HCT116 (cell line): ENCODE measurements at regions not wholly inside any gene's neighbourhood (a gene's known extent, or its start where the extent isn't known, plus 50 kb on each side); places are given as distances from the start of the nearest gene placed in this dataset.

Experiments used
- ATAC-seq: fragments of 200-7000 bp; cut with Tn5 transposase; 2 replicates; pipeline ENCODE4 v1.9.1; 2020; ENCODE audit warnings: mild to moderate bottlenecking, moderate library complexity
- BruUV-seq: library from RNA; stranded (reverse); fragments of 400-500 nt; replicated peaks from 2 replicates; lab custom pipeline; 2021; lab: Mats Ljungman, UMichigan
- CTCF ChIA-PET: fragments of 300-600 bp; sonication (Branson Sonifier 250); formaldehyde crosslinking; loops from one replicate; lab custom pipeline; 2021; ENCODE audit warnings: antibody characterized with exemption; lab: Charles Lee
- POLR2A ChIA-PET: fragments of 300-600, 350-600 bp; sonication (Branson Sonifier 250); formaldehyde crosslinking; loops from one replicate; lab custom pipeline; 2021; ENCODE audit warnings: antibody characterized with exemption; lab: Charles Lee
- RAD21 ChIA-PET, 2 experiments: fragments of 300-600 bp; sonication (Branson Sonifier 250); formaldehyde crosslinking; loops; one replicate each; lab custom pipeline; 2023; ENCODE audit warnings: low total read pairs in 2 of 2; ENCODE audit not compliant: uncharacterized antibody in 2 of 2, unreplicated experiment in 2 of 2, low non-redundant PET in 1 of 2; lab: Charles Lee
- DNase-seq: peaks from one replicate; pipeline ENCODE4 v3.0.0-alpha.2; 2010; ENCODE audit warnings: low read depth, low spot score
- H2AFZ ChIP-seq: fragments of 200-600 bp; shearing (Covaris generic), sonication (generic); 2 replicates; pipeline ENCODE4 v1.6.1; 2017; ENCODE audit warnings: low read depth, mixed run types, mixed read lengths, antibody characterized with exemption, low read length; ENCODE audit not compliant: poor library complexity, severe bottlenecking
- H3K27ac ChIP-seq: 2 replicates; pipeline ENCODE4 v1.5.1; 2012; ENCODE audit warnings: low read depth, low read length
- H3K27me3 ChIP-seq: fragments of 200-600 bp; sonication (generic); 2 replicates; pipeline ENCODE4 v1.6.1; 2016; ENCODE audit warnings: mixed run types, low read length, mixed read lengths; ENCODE audit not compliant: insufficient read depth
- H3K36me3 ChIP-seq, 2 experiments: fragments of 200-500 bp in 1 of 2; fragments of 200-600 bp in 1 of 2; sonication (Bioruptor generic) in 1 of 2; sonication (generic) in 1 of 2; 2 replicates each; pipeline versions ENCODE4 v1.5.1 to v1.6.1; 2014 to 2016; ENCODE audit warnings: low read length in 2 of 2, inconsistent platforms in 1 of 2, mixed read lengths in 1 of 2, mixed run types in 1 of 2; ENCODE audit not compliant: insufficient read depth in 2 of 2, control insufficient read depth in 1 of 2
- H3K4me1 ChIP-seq, 2 experiments: fragments of 200-600 bp in 1 of 2; sonication (generic) in 1 of 2; 2 replicates each; pipeline versions ENCODE4 v1.5.1 to v1.6.1; 2012 to 2017; ENCODE audit warnings: low read length in 2 of 2, inconsistent platforms in 1 of 2, mild to moderate bottlenecking in 1 of 2, mixed read lengths in 1 of 2, mixed run types in 1 of 2, moderate library complexity in 1 of 2; ENCODE audit not compliant: insufficient read depth in 2 of 2, control insufficient read depth in 1 of 2
- H3K4me2 ChIP-seq: fragments of 200-600 bp; sonication (generic); 2 replicates; pipeline ENCODE4 v1.6.1; 2017; ENCODE audit warnings: mixed run types, low read length, mixed read lengths
- H3K4me3 ChIP-seq, 2 experiments: fragments of 200-600 bp in 1 of 2; sonication (generic) in 1 of 2; replicated peaks in 1 of 2; 2 replicates each; pipeline ENCODE4 v1.5.1; 2011 to 2016; ENCODE audit warnings: low read length in 2 of 2, control low read depth in 1 of 2, low read depth in 1 of 2, mild to moderate bottlenecking in 1 of 2, mixed read lengths in 1 of 2, mixed run types in 1 of 2
- H3K79me2 ChIP-seq: fragments of 200-600 bp; sonication (generic); 2 replicates; pipeline ENCODE4 v1.6.1; 2017; ENCODE audit warnings: mild to moderate bottlenecking, mixed run types, low read length, moderate library complexity, mixed read lengths; ENCODE audit not compliant: insufficient read depth
- H3K9ac ChIP-seq: fragments of 200-600 bp; sonication (generic); 2 replicates; pipeline ENCODE4 v1.6.1; 2016; ENCODE audit warnings: low read length, mixed read lengths
- H3K9me2 ChIP-seq: fragments of 200-600 bp; sonication (generic), shearing (Covaris generic); 2 replicates; pipeline ENCODE4 v1.6.1; 2017; ENCODE audit warnings: mixed run types, mild to moderate bottlenecking, moderate library complexity; ENCODE audit not compliant: insufficient read depth
- H3K9me3 ChIP-seq, 2 experiments: fragments of 200-500 bp in 1 of 2; fragments of 200-600 bp in 1 of 2; sonication (Bioruptor generic) in 1 of 2; sonication (generic) in 1 of 2; 2 replicates each; pipeline ENCODE4 v1.6.1; 2014 to 2017; ENCODE audit warnings: low read length in 2 of 2, mixed read lengths in 2 of 2, inconsistent platforms in 1 of 2, low read depth in 1 of 2, mild to moderate bottlenecking in 1 of 2, mixed run types in 1 of 2, moderate library complexity in 1 of 2; ENCODE audit not compliant: control insufficient read depth in 1 of 2, insufficient read depth in 1 of 2
- H4K20me1 ChIP-seq: fragments of 200-600 bp; sonication (generic), shearing (Covaris generic); 2 replicates; pipeline ENCODE4 v1.6.1; 2017; ENCODE audit warnings: mixed run types, mild to moderate bottlenecking, moderate library complexity; ENCODE audit not compliant: insufficient read depth
- EZH2phosphoT487 ChIP-seq: fragments of 200-600 bp; IDR thresholded peaks from 2 replicates; pipeline ENCODE4 v1.6.1; 2018; ENCODE audit warnings: antibody characterized with exemption, borderline replicate concordance
- POLR2AphosphoS5 ChIP-seq: IDR thresholded peaks from 2 replicates; pipeline ENCODE4 v1.6.1; 2011; ENCODE audit warnings: mild to moderate bottlenecking, low read depth, low read length, moderate library complexity
- YY1 ChIP-seq: IDR thresholded peaks from 2 replicates; pipeline ENCODE4 v1.6.1; 2011; ENCODE audit warnings: low read length, low read depth, moderate library complexity, mild to moderate bottlenecking; ENCODE audit not compliant: insufficient replicate concordance; ENCODE audit errors: extremely low read depth
- intact Hi-C: fragments of 100-400 bp; cut with micrococcal nuclease; formaldehyde crosslinking; loops from 2 replicates; pipeline ENCODE4 v1.10.0; 2022
- TF ChIP-seq, protein P1 (sequence below): IDR thresholded peaks from 2 replicates; pipeline ENCODE4 v1.6.1; 2012
- TF ChIP-seq, protein P2 (sequence below): IDR thresholded peaks from 2 replicates; pipeline ENCODE4 v1.6.1; 2011; ENCODE audit warnings: mild to moderate bottlenecking, low read length, moderate library complexity; ENCODE audit not compliant: insufficient replicate concordance; ENCODE audit errors: extremely low read depth
- TF ChIP-seq, protein P3 (sequence below): IDR thresholded peaks from 2 replicates; pipeline ENCODE4 v1.6.1; 2012; ENCODE audit warnings: low read depth

GRCh38 chr3:72082186-72082715 lies 297.3 kb upstream of the PROK2 start:
- TF ChIP-seq, protein P1, sequence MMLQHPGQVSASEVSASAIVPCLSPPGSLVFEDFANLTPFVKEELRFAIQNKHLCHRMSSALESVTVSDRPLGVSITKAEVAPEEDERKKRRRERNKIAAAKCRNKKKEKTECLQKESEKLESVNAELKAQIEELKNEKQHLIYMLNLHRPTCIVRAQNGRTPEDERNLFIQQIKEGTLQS: no peak
- TF ChIP-seq, protein P2, sequence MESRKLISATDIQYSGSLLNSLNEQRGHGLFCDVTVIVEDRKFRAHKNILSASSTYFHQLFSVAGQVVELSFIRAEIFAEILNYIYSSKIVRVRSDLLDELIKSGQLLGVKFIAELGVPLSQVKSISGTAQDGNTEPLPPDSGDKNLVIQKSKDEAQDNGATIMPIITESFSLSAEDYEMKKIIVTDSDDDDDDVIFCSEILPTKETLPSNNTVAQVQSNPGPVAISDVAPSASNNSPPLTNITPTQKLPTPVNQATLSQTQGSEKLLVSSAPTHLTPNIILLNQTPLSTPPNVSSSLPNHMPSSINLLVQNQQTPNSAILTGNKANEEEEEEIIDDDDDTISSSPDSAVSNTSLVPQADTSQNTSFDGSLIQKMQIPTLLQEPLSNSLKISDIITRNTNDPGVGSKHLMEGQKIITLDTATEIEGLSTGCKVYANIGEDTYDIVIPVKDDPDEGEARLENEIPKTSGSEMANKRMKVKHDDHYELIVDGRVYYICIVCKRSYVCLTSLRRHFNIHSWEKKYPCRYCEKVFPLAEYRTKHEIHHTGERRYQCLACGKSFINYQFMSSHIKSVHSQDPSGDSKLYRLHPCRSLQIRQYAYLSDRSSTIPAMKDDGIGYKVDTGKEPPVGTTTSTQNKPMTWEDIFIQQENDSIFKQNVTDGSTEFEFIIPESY: no peak
- TF ChIP-seq YY1 (no peak), POLR2AphosphoS5 (no peak)
- POLR2A ChIA-PET: no interaction called here
- Histone ChIP-seq H3K9me2 (no peaks in the 10 kb centered on the region), H3K79me2 (no peaks in the 10 kb centered on the region), H4K20me1 (no peaks in the 10 kb centered on the region), H2AFZ (no peak overlapping the region), H3K27ac (no peak overlapping the region), H3K4me2 (no peak overlapping the region), H3K4me3 (no peak overlapping the region), H3K9ac (no peak overlapping the region), H3K27me3 (no peaks in the 10 kb centered on the region), H3K9me3 (no peaks in the 10 kb centered on the region), H3K4me1 (no peaks in the 10 kb centered on the region), H3K36me3 (no peaks in the 10 kb centered on the region)
- CTCF ChIA-PET: no interaction called here
- intact Hi-C loops: no loop called here
- ATAC-seq: no peak
- RAD21 ChIA-PET: no interaction called here
- no peak for DNase-seq
- no TSS peak for BruUV-seq

GRCh38 chr3:72081471-72082185 lies 296.7 kb upstream of the PROK2 start:
- Histone ChIP-seq H2AFZ (no peak overlapping the region), H3K4me1 (no peaks in the 10 kb centered on the region), H4K20me1 (no peaks in the 10 kb centered on the region), H3K9ac (no peak overlapping the region), H3K27me3 (no peaks in the 10 kb centered on the region), H3K9me2 (no peaks in the 10 kb centered on the region), H3K4me2 (no peak overlapping the region), H3K4me3 (no peak overlapping the region), H3K27ac (no peak overlapping the region), H3K36me3 (no peaks in the 10 kb centered on the region)
- ChIA-PET CTCF (no interaction called here), POLR2A (no interaction called here), RAD21 (interaction anchor here in 1 of 2 experiments (0.6 kb wide), 1 partner anchor 176 kb away, joined by 3 read pairs; no protein-coding TSS in a partner anchor)
- BruUV-seq: no TSS peak
- intact Hi-C loops: no loop called here
- DNase-seq: no peak
- no peak for ATAC-seq
- TF ChIP-seq, protein P3, sequence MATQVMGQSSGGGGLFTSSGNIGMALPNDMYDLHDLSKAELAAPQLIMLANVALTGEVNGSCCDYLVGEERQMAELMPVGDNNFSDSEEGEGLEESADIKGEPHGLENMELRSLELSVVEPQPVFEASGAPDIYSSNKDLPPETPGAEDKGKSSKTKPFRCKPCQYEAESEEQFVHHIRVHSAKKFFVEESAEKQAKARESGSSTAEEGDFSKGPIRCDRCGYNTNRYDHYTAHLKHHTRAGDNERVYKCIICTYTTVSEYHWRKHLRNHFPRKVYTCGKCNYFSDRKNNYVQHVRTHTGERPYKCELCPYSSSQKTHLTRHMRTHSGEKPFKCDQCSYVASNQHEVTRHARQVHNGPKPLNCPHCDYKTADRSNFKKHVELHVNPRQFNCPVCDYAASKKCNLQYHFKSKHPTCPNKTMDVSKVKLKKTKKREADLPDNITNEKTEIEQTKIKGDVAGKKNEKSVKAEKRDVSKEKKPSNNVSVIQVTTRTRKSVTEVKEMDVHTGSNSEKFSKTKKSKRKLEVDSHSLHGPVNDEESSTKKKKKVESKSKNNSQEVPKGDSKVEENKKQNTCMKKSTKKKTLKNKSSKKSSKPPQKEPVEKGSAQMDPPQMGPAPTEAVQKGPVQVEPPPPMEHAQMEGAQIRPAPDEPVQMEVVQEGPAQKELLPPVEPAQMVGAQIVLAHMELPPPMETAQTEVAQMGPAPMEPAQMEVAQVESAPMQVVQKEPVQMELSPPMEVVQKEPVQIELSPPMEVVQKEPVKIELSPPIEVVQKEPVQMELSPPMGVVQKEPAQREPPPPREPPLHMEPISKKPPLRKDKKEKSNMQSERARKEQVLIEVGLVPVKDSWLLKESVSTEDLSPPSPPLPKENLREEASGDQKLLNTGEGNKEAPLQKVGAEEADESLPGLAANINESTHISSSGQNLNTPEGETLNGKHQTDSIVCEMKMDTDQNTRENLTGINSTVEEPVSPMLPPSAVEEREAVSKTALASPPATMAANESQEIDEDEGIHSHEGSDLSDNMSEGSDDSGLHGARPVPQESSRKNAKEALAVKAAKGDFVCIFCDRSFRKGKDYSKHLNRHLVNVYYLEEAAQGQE: no peak
- no peak for TF ChIP-seq EZH2phosphoT487
- TF ChIP-seq, all 23 proteins: peak for 0
- no peaks in the 10 kb centered on the region for H3K9me3 ChIP-seq
- H3K79me2 ChIP-seq: no peaks in the 10 kb centered on the region
